ENCODE measurements at regions not wholly inside any gene's neighbourhood (a gene's known extent, or its start where the extent isn't known, plus 50 kb on each side); places are given as distances from the start of the nearest gene placed in this dataset.

DNA sequence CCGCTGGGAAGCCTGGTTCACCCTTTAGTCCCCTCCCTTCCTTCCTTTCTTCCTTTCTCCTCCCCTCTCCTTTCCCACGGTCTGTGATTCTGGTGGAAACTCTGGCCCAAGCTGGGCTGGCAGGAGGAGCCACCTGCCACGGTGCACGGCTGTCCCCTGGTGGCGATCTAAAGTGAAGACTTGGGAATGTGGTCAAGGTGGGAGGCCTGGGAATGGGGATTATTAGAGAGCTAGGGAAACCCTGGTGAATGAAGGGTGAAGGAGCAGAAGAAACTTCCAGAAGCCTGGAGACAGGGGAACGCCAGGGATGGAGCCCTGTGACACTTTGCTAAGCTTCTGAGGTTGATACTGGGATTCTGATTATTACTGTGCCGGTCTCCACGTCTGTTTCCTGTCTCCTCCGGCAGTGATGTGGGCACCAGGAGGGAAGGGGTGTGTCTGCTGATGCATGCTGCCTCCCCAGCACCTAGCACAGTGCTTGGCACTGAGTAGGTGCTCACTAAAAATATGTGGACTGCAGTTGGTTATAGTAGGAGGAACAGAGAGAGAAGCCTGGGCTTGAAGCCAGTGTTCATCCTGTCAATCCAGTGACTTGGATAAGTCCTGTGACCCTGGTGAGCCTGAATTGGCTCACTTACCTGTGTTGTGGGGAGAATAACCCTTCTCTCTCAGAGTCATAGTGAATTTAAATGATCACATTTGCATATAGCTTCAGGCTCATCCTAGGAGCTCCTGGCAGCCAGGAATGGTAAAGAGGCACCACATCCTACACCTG, 71.2 kb upstream of the NBPF3 start (continued):
- TF ChIP-seq, protein P1, sequence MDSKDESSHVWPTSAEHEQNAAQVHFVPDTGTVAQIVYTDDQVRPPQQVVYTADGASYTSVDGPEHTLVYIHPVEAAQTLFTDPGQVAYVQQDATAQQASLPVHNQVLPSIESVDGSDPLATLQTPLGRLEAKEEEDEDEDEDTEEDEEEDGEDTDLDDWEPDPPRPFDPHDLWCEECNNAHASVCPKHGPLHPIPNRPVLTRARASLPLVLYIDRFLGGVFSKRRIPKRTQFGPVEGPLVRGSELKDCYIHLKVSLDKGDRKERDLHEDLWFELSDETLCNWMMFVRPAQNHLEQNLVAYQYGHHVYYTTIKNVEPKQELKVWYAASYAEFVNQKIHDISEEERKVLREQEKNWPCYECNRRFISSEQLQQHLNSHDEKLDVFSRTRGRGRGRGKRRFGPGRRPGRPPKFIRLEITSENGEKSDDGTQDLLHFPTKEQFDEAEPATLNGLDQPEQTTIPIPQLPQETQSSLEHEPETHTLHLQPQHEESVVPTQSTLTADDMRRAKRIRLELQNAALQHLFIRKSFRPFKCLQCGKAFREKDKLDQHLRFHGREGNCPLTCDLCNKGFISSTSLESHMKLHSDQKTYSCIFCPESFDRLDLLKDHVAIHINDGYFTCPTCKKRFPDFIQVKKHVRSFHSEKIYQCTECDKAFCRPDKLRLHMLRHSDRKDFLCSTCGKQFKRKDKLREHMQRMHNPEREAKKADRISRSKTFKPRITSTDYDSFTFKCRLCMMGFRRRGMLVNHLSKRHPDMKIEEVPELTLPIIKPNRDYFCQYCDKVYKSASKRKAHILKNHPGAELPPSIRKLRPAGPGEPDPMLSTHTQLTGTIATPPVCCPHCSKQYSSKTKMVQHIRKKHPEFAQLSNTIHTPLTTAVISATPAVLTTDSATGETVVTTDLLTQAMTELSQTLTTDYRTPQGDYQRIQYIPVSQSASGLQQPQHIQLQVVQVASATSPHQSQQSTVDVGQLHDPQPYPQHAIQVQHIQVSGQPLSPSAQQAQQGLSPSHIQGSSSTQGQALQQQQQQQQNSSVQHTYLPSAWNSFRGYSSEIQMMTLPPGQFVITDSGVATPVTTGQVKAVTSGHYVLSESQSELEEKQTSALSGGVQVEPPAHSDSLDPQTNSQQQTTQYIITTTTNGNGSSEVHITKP (IDR thresholded peaks at IDR 0.05; ENCODE audit: partially characterized antibody), result no peak
- TF ChIP-seq, protein P2, sequence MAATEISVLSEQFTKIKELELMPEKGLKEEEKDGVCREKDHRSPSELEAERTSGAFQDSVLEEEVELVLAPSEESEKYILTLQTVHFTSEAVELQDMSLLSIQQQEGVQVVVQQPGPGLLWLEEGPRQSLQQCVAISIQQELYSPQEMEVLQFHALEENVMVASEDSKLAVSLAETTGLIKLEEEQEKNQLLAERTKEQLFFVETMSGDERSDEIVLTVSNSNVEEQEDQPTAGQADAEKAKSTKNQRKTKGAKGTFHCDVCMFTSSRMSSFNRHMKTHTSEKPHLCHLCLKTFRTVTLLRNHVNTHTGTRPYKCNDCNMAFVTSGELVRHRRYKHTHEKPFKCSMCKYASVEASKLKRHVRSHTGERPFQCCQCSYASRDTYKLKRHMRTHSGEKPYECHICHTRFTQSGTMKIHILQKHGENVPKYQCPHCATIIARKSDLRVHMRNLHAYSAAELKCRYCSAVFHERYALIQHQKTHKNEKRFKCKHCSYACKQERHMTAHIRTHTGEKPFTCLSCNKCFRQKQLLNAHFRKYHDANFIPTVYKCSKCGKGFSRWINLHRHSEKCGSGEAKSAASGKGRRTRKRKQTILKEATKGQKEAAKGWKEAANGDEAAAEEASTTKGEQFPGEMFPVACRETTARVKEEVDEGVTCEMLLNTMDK (IDR thresholded peaks at IDR 0.05; ENCODE audit: borderline replicate concordance, insufficient read depth, low read depth, low read length, poor library complexity, severe bottlenecking), result no peak
- TF ChIP-seq HNRNPH1 (optimal IDR thresholded peaks at IDR 0.05; ENCODE audit: low read depth, low read length) (no peak), RB1 (IDR thresholded peaks at IDR 0.05; ENCODE audit: low read depth) (peak; percentile 84), PRPF4 (IDR thresholded peaks at IDR 0.05; ENCODE audit: insufficient read depth, low read depth, low read length, poor library complexity, severe bottlenecking) (no peak), TCF7L2 (IDR thresholded peaks at IDR 0.05; ENCODE audit: low read depth, low read length) (no peak), L3MBTL2 (IDR thresholded peaks at IDR 0.05) (no peak), THRAP3 (IDR thresholded peaks at IDR 0.05; ENCODE audit: borderline replicate concordance) (peak; percentile 39; the same call in 1 of the 2 replicates), BHLHE40 (IDR thresholded peaks at IDR 0.05; ENCODE audit: low read length) (no peak), NCOA1 (IDR thresholded peaks at IDR 0.05; ENCODE audit: low read depth) (no peak), SRSF9 (IDR thresholded peaks at IDR 0.05; ENCODE audit: borderline replicate concordance, low read depth, low read length) (no peak)
- TF ChIP-seq, protein P3, sequence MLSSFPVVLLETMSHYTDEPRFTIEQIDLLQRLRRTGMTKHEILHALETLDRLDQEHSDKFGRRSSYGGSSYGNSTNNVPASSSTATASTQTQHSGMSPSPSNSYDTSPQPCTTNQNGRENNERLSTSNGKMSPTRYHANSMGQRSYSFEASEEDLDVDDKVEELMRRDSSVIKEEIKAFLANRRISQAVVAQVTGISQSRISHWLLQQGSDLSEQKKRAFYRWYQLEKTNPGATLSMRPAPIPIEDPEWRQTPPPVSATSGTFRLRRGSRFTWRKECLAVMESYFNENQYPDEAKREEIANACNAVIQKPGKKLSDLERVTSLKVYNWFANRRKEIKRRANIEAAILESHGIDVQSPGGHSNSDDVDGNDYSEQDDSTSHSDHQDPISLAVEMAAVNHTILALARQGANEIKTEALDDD (IDR thresholded peaks at IDR 0.05), result no peak
- TF ChIP-seq, protein P4, sequence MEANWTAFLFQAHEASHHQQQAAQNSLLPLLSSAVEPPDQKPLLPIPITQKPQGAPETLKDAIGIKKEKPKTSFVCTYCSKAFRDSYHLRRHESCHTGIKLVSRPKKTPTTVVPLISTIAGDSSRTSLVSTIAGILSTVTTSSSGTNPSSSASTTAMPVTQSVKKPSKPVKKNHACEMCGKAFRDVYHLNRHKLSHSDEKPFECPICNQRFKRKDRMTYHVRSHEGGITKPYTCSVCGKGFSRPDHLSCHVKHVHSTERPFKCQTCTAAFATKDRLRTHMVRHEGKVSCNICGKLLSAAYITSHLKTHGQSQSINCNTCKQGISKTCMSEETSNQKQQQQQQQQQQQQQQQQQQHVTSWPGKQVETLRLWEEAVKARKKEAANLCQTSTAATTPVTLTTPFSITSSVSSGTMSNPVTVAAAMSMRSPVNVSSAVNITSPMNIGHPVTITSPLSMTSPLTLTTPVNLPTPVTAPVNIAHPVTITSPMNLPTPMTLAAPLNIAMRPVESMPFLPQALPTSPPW (CRISPR knock-in tag; IDR thresholded peaks at IDR 0.05), result no peak

Data from K562 (cell line).